Liver (tissue), 7 donors: ENCODE measurements at regions not wholly inside any gene's neighbourhood (a gene's known extent, or its start where the extent isn't known, plus 50 kb on each side); places are given as distances from the start of the nearest gene placed in this dataset.

Source experiments
- DNase-seq: peaks from one replicate; pipeline ENCODE4 v3.0.0-alpha.2; 2017; ENCODE audit warnings: low spot score
- H3K27ac ChIP-seq, 2 donors: one replicate each; pipeline ENCODE4 v1.7.0; 2013; ENCODE audit warnings: inconsistent platforms in 2 of 2, low read length in 2 of 2, control low read depth in 1 of 2, low read depth in 1 of 2, mild to moderate bottlenecking in 1 of 2
- H3K27me3 ChIP-seq, 4 donors: one replicate each; pipeline versions ENCODE4 v1.6.1 to v1.7.0; 2013; ENCODE audit warnings: low read length in 3 of 4, inconsistent platforms in 1 of 4, mild to moderate bottlenecking in 1 of 4, moderate library complexity in 1 of 4; ENCODE audit not compliant: control insufficient read depth in 4 of 4, insufficient read depth in 4 of 4
- H3K36me3 ChIP-seq, 4 donors: one replicate each; pipeline versions ENCODE4 v1.6.1 to v1.7.0; 2013; ENCODE audit warnings: low read length in 3 of 4, mild to moderate bottlenecking in 3 of 4, low read depth in 1 of 4, moderate library complexity in 1 of 4; ENCODE audit not compliant: control insufficient read depth in 4 of 4, insufficient read depth in 3 of 4
- H3K4me1 ChIP-seq, 4 donors: one replicate each; pipeline versions ENCODE4 v1.6.1 to v1.7.0; 2013; ENCODE audit warnings: low read length in 3 of 4, mild to moderate bottlenecking in 3 of 4, moderate library complexity in 1 of 4; ENCODE audit not compliant: control insufficient read depth in 4 of 4, insufficient read depth in 4 of 4
- H3K4me3 ChIP-seq, 3 donors: one replicate each; pipeline versions ENCODE4 v1.6.1 to v1.7.0; 2013; ENCODE audit warnings: low read length in 3 of 3, control low read depth in 1 of 3, low read depth in 1 of 3, mild to moderate bottlenecking in 1 of 3
- H3K9ac ChIP-seq, 2 donors: one replicate each; pipeline ENCODE4 v1.7.0; 2013; ENCODE audit warnings: low read length in 2 of 2, mild to moderate bottlenecking in 2 of 2, moderate library complexity in 2 of 2, control low read depth in 1 of 2, low read depth in 1 of 2
- H3K9me3 ChIP-seq, 4 donors: one replicate each; pipeline versions ENCODE4 v1.6.1 to v1.7.0; 2013; ENCODE audit warnings: low read length in 3 of 4; ENCODE audit not compliant: control insufficient read depth in 4 of 4
- ATF3 ChIP-seq: IDR thresholded peaks from 2 replicates; pipeline ENCODE4 v1.6.1; 2016; ENCODE audit warnings: antibody characterized with exemption
- FOXA1 ChIP-seq: IDR thresholded peaks from 2 replicates; pipeline ENCODE4 v1.6.1; 2016; ENCODE audit warnings: antibody characterized with exemption
- FOXA2 ChIP-seq: IDR thresholded peaks from 2 replicates; pipeline ENCODE4 v1.6.1; 2016; ENCODE audit warnings: antibody characterized with exemption
- GABPA ChIP-seq, 2 donors: IDR thresholded peaks in 1 of 2; conservative IDR thresholded peaks in 1 of 2; 2 replicates each; pipeline ENCODE4 v1.6.1; 2016; ENCODE audit warnings: antibody characterized with exemption in 2 of 2, mild to moderate bottlenecking in 1 of 2, moderate library complexity in 1 of 2
- HNF4G ChIP-seq: IDR thresholded peaks from 2 replicates; pipeline ENCODE4 v1.6.1; 2016; ENCODE audit warnings: antibody characterized with exemption
- JUND ChIP-seq, 2 donors: IDR thresholded peaks; 2 replicates each; pipeline ENCODE4 v1.6.1; 2016; ENCODE audit warnings: antibody characterized with exemption in 2 of 2
- MAX ChIP-seq: IDR thresholded peaks from 2 replicates; pipeline ENCODE4 v1.6.1; 2016; ENCODE audit warnings: antibody characterized with exemption
- NR2F2 ChIP-seq: IDR thresholded peaks from 2 replicates; pipeline ENCODE4 v1.6.1; 2016; ENCODE audit warnings: antibody characterized with exemption
- RXRA ChIP-seq, 2 donors: IDR thresholded peaks; 2 replicates each; pipeline ENCODE4 v1.6.1; 2017 to 2018; ENCODE audit warnings: antibody characterized with exemption in 2 of 2, mild to moderate bottlenecking in 1 of 2
- SP1 ChIP-seq: IDR thresholded peaks from 2 replicates; pipeline ENCODE4 v1.6.1; 2018; ENCODE audit warnings: antibody characterized with exemption, mild to moderate bottlenecking
- YY1 ChIP-seq: IDR thresholded peaks from 2 replicates; pipeline ENCODE4 v1.6.1; 2016; ENCODE audit warnings: antibody characterized with exemption, mild to moderate bottlenecking
- WGBS: extraction: QIAGEN DNeasy Blood & Tissue Kit; methylation state at CpG from one replicate; pipeline ENCODE4 v1.1.7; 2013; 5-methylcytosine and 5-hydroxymethylcytosine counted together
- TF ChIP-seq, protein P1 (sequence below): IDR thresholded peaks from 2 replicates; pipeline ENCODE4 v1.6.1; 2016; ENCODE audit warnings: antibody characterized with exemption, mild to moderate bottlenecking
- TF ChIP-seq, protein P2 (sequence below): IDR thresholded peaks from 2 replicates; pipeline ENCODE4 v1.6.1; 2016; ENCODE audit warnings: antibody characterized with exemption
- donor health status: healthy.
- donor health status: healthy.
- donor health status: healthy.
- donor health status: healthy.

DNA sequence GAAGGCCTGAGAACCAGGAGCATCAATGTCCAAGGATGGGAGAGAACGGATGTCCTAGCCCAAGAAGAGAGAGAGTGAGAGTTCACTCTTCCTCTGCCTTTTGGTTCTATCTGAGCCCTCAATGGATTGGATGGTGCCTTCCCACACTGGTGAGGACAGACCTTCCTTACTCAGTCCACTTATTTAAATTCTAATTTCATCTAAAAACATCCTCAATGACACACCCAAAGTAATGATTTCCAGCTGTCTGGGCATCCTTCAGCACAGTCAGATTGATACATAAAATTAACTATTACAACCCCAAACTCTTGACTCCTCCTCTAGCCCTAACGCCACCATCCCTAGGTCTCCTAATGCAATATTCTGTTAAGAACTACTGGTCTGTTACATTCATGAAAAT lies 122.0 kb downstream of the GAS1 start (continued):
- TF ChIP-seq, protein P1, sequence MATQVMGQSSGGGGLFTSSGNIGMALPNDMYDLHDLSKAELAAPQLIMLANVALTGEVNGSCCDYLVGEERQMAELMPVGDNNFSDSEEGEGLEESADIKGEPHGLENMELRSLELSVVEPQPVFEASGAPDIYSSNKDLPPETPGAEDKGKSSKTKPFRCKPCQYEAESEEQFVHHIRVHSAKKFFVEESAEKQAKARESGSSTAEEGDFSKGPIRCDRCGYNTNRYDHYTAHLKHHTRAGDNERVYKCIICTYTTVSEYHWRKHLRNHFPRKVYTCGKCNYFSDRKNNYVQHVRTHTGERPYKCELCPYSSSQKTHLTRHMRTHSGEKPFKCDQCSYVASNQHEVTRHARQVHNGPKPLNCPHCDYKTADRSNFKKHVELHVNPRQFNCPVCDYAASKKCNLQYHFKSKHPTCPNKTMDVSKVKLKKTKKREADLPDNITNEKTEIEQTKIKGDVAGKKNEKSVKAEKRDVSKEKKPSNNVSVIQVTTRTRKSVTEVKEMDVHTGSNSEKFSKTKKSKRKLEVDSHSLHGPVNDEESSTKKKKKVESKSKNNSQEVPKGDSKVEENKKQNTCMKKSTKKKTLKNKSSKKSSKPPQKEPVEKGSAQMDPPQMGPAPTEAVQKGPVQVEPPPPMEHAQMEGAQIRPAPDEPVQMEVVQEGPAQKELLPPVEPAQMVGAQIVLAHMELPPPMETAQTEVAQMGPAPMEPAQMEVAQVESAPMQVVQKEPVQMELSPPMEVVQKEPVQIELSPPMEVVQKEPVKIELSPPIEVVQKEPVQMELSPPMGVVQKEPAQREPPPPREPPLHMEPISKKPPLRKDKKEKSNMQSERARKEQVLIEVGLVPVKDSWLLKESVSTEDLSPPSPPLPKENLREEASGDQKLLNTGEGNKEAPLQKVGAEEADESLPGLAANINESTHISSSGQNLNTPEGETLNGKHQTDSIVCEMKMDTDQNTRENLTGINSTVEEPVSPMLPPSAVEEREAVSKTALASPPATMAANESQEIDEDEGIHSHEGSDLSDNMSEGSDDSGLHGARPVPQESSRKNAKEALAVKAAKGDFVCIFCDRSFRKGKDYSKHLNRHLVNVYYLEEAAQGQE, result no peak
- TF ChIP-seq HNF4G, result no peak

GRCh38 chr9:86822006-86822801 lies 125.1 kb downstream of the GAS1 start:
- peaks cover 0 to 4% (median 0%) of the 10 kb centered on the region in 4 donors for H3K27me3 ChIP-seq
- WGBS, result 44% methylated on average over 6 of the region's 6 CpGs
- no peaks in the 10 kb centered on the region for H3K36me3 ChIP-seq
- peaks cover 7 to 21% (median 13%) of the 10 kb centered on the region in 4 donors for H3K9me3 ChIP-seq
- TF ChIP-seq SP1 (no peak), FOXA2 (no peak)
- TF ChIP-seq, protein P1, result no peak
- H3K9ac ChIP-seq, result no peak overlapping the region
- no peak overlapping the region for H3K4me3 ChIP-seq
- H3K27ac ChIP-seq, result no peak overlapping the region
- H3K4me1 ChIP-seq, result no peaks in the 10 kb centered on the region
- DNase-seq, result no peak

- Histone ChIP-seq H3K36me3 (no peaks in the 10 kb centered on the region), H3K27me3 (peaks cover 0 to 4% (median 0%) of the 10 kb centered on the region in 4 donors), H3K9ac (no peak overlapping the region), H3K4me3 (no peak overlapping the region), H3K27ac (no peak overlapping the region), H3K9me3 (peaks cover 7 to 23% (median 13%) of the 10 kb centered on the region in 4 donors), H3K4me1 (no peaks in the 10 kb centered on the region)
- no peak for DNase-seq
- 79% methylated on average over 8 of the region's 8 CpGs for WGBS
- TF ChIP-seq HNF4G (no peak), YY1 (no peak), FOXA2 (no peak), NR2F2 (no peak), FOXA1 (no peak), ATF3 (no peak), SP1 (no peak), JUND (IDR thresholded peaks at IDR 0.05) (no peak), MAX (no peak), RXRA (IDR thresholded peaks at IDR 0.05) (no peak), GABPA (IDR thresholded peaks at IDR 0.05 in 1 of 2, conservative IDR thresholded peaks at IDR 0.05 in 1 of 2) (no peak)
- TF ChIP-seq, protein P2, sequence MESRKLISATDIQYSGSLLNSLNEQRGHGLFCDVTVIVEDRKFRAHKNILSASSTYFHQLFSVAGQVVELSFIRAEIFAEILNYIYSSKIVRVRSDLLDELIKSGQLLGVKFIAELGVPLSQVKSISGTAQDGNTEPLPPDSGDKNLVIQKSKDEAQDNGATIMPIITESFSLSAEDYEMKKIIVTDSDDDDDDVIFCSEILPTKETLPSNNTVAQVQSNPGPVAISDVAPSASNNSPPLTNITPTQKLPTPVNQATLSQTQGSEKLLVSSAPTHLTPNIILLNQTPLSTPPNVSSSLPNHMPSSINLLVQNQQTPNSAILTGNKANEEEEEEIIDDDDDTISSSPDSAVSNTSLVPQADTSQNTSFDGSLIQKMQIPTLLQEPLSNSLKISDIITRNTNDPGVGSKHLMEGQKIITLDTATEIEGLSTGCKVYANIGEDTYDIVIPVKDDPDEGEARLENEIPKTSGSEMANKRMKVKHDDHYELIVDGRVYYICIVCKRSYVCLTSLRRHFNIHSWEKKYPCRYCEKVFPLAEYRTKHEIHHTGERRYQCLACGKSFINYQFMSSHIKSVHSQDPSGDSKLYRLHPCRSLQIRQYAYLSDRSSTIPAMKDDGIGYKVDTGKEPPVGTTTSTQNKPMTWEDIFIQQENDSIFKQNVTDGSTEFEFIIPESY, result no peak
- TF ChIP-seq, protein P1, result no peak
These were observed 126.1 kb downstream of the GAS1 start for GRCh38 chr9:86821006-86821845.
